OCI-LY1 (cell line): ENCODE measurements at regions not wholly inside any gene's neighbourhood (a gene's known extent, or its start where the extent isn't known, plus 50 kb on each side); places are given as distances from the start of the nearest gene placed in this dataset.
"Not testable (repeated sequence)": the region's sequence is repeated elsewhere in the genome, so short reads cannot be mapped to it uniquely, and the experiment has no call there.

ENCODE experiments used
- EZH2 ChIP-seq: fragments of 200-600 bp; sonication (generic), shearing (Covaris generic); IDR thresholded peaks from 2 replicates; pipeline ENCODE4 v1.8.0; 2017; ENCODE audit warnings: borderline replicate concordance, mixed run types, mild to moderate bottlenecking, antibody characterized with exemption, low read length, moderate library complexity, mixed read lengths
- TF ChIP-seq, protein P1 (sequence below): fragments of 200-600 bp; sonication (generic), shearing (Covaris generic); IDR thresholded peaks from 2 replicates; pipeline ENCODE4 v1.5.1; 2017; ENCODE audit warnings: mild to moderate bottlenecking, antibody characterized with exemption, low read length, moderate library complexity, mixed read lengths

DNA sequence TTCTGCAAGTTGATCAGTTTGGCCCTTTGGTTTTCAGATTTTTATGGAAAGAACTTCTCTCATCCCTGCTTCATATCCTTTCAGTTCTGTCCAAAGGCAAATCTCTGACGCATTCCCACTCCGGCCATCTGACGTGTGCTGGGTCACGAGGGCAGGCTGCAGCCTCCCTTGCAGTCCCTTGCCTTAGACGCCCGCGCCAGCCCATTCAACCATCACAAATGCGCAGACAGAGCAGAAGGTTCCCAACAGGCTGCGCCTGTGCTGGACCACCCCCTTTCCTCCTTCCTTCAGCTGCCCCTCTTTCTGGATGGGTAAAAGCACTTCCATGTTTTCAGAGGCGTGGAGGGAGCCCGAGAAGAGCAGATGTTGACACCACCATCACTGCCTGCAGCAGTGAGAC, 144.2 kb downstream of the BCL2L11 start:
- TF ChIP-seq, protein P1, sequence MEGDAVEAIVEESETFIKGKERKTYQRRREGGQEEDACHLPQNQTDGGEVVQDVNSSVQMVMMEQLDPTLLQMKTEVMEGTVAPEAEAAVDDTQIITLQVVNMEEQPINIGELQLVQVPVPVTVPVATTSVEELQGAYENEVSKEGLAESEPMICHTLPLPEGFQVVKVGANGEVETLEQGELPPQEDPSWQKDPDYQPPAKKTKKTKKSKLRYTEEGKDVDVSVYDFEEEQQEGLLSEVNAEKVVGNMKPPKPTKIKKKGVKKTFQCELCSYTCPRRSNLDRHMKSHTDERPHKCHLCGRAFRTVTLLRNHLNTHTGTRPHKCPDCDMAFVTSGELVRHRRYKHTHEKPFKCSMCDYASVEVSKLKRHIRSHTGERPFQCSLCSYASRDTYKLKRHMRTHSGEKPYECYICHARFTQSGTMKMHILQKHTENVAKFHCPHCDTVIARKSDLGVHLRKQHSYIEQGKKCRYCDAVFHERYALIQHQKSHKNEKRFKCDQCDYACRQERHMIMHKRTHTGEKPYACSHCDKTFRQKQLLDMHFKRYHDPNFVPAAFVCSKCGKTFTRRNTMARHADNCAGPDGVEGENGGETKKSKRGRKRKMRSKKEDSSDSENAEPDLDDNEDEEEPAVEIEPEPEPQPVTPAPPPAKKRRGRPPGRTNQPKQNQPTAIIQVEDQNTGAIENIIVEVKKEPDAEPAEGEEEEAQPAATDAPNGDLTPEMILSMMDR = not testable (repeated sequence)
- TF ChIP-seq EZH2 = not testable (repeated sequence)
